Left forelimb (tissue), 1 donor: ENCODE measurements at regions not wholly inside any gene's neighbourhood (a gene's known extent, or its start where the extent isn't known, plus 50 kb on each side); places are given as distances from the start of the nearest gene placed in this dataset.

ENCODE experiments used
- DNase-seq: peaks from one replicate; pipeline ENCODE4 v3.0.0-alpha.2; 2018; ENCODE audit warnings: low spot score

DNA sequence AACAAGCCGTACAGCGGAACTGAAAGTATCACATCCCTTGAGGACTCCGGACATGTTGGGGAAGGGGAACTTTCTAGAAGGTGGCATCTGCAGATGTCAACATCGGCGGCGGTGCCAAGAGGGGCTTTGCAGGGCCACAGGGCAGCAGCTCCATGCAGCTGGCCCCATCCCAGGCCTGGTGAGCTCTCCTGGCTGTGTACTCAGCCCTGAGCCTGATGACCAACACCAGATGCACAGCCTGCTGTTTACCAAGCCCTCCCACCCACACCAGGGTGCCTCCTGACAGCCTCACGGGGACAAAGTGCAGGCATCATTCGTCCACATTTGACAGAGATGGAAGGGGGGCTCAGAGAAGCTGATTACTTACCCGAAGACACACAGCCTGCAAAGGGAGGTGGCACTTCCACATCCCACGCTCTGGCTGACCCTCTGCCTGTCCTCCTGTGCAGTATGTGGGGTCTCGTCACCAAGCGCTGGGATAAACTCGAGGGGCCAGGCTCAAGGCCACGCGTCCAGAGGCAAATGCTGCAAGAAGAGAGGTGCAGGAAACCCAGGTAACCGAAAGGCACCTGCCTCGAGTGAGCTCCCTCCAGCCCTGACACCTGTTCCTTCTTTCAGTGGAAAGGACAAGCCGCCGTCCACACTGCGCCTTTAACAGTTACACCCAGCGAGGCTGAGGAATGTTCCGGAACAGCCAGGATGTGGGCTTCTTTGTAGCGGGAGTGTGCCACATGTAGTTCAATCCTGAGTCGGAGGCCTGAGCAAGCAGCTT, 69.0 kb upstream of the ASAP2 start:
- no peak for DNase-seq

DNA sequence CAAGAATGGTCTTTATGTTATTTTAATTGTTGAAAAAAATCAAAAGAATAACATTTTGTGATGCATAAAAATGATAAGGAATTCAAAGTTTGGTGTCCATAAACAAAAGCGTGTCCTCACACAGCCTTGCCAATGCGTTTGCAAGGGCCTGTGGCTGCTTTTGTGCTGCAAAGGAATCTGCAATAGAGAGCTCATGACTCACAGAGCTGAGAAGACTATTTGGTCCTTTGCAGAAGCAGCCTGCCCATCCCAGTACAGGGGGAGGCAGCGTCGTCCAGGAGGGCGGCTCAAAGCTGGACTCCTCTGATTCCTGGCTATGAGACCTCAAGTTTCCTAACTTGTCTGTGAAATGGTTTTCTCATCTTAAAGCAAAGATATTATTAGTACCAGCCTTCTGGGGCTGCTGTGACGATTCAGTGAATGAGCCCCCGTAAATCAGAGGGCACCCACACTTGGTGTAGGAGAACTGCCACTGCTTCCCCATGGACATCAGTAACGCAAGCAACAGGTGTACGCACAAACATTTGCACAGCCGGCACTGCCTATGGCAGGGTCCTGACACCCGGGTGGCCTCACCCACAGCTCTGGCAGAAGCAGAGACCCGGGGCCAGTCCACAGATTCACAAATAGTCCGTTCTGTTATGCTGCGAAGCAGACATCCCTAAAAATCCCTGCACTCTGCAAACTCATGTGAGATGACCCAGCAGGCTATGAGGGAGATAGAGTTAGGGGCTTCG, 70.6 kb upstream of the ASAP2 start:
- DNase-seq, result no peak

DNA sequence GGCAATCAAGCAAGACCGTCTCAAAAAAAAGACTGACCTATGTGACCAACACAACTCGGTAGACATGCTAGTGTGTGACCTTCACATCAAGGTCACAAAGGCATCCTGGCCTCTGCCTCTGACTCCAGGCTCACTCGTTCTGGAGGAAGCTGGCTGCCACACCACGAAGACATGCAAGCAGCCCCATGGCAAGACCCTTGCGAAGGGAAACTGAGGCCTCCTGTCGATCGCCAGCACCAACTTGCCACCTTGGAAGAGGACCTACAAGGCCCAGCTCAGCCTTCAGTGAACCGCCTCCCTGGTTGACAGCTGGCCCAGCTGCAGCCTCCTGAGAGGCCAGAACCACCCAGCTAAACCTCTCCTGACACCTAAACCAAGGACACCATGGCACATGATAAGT, 79.3 kb upstream of the ASAP2 start:
- DNase-seq, result no peak

DNA sequence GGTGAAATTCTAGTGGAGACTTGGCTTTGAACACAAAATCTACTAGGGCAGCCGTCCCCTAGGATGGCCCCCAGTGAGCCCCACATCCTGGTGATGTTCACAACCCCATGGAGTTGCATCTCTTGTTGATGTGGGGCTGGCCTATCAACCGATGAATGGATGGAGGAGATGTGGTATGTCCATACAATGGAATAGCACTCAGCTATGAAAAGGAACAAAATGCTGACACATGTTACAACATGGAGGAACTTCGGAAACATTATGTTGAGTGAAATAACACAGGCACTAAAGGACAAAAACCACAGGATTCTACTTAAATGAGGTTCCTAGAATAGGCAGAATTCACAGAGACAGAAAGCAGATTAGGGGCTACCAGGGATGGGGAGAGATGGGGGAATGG, 80.1 kb upstream of the ASAP2 start:
- DNase-seq, result no peak

DNA sequence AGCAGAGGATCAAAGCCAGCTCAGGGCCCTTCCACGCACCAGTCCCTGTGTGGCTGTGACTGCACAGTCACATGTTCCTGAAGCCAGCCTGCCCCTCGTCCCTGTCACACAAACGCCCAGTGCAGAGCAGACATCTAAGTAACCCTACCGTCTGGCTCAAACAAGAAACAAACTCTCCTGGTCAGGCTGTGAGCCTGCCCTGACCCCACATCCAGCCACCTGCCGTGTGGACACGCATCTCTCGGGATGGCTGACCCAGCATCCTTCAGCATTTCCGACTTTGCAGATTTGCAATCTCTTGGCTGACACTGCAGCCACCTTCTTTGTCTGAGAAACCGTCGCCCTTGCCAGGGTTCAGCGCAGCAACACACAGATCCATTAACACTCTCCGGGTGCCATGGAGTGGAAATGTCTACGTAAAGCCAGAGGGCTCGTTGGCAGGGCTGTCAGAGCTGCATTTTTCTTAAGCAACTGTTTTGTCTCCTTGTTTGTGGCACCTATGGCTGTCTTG, 82.3 kb upstream of the ASAP2 start:
- no peak for DNase-seq

DNA sequence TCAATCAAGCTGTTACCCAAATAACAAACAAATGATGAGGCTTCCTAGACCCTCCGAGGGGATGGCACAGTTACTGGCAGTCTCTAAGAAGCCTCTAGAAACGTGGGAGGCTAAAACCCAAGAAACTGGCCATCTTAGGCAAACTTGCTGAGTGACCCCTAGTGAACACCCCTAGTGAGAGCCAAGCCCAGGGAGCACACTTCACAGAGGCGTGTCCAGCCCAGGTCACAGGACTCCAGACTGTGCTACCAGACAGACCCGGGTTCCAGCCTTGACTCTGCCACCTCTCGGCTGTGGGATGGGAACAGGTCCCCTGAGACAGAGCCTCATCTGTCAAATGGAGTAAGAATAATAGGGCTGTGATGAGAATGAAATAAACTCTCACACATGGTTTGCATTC, 83.5 kb upstream of the ASAP2 start:
- DNase-seq, result no peak

DNA sequence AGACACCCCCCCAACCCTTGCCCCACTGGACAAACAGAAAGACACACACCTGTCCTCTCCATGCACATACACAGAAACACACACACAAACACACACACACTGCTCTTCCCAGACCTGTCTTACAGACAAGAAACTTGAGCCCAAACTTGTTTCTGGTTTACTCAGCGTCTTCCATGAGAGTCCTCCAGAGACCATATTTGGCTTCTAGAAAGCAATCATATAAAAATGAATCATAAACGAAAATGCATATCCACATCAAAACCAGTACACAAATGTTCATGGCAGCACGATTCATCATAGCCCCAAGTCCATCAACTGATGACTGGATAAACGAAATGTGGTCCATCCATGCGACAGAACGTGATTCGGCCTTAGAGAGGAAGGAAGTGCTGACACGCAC, 84.2 kb upstream of the ASAP2 start:
- DNase-seq, result no peak

DNA sequence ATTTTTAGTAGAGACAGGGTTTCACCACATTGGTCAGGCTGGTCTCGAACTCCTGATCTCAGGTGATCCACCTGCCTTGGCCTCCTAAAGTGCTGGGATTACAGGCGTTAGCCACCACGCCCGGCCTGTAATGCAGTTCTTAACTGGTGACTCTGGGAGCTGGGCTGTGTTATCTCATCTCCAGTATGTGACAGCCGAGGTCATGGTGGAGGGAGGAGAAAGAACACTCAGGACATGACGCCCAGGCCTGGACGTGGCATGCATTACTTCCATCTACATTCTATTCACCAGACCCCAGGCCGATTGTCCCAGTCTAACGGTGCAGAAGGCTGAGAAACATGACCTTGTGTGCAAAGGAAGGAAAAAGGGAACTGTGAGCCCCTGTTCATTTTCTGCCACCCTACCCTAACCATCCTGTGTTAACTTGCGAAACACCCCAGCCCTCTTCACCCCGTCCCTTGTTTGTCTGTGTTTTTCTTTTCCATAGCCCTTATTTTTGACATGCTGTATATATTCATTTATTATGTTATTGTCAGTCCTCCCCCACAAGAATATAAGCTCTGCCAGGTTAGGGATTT, 88.1 kb upstream of the ASAP2 start:
- DNase-seq, result no peak

DNA sequence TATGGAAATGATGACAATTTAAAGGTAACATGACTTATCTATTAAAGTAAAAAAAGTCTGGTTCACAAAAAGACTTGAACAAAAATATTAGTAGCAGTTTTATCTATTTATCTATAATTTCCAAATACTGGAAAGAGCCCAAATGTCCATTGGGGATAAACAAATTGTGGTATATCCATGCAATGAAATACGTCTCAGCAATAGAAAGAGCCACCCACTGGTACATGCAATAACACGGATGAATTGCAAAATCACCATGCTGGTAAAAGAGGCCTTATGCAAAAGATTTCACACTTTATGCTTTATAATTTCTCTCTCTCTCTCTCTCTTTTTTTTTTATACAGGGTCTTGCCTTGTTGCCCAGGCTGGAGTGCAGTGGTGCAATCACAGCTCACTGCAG, 91.4 kb upstream of the ASAP2 start:
- DNase-seq, result no peak

DNA sequence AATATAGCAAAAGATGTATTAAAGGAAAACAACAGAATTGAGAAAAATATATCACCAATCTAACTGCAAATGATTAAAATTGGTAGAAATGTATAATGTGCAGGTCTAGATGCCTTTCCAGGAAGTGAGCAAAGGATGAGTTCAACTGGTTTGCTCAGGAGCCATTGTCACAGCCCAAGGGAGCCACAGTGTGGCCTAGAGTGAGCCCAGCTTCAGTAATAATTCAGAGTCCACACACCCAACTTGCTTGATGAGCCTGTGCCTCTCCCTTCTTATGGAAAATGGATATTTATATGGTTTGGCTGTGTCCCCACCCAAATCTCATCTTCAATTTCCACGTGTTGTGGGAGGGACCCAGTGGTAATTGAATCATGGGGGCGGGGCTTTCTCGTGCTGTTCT, 92.2 kb upstream of the ASAP2 start:
- no peak for DNase-seq

DNA sequence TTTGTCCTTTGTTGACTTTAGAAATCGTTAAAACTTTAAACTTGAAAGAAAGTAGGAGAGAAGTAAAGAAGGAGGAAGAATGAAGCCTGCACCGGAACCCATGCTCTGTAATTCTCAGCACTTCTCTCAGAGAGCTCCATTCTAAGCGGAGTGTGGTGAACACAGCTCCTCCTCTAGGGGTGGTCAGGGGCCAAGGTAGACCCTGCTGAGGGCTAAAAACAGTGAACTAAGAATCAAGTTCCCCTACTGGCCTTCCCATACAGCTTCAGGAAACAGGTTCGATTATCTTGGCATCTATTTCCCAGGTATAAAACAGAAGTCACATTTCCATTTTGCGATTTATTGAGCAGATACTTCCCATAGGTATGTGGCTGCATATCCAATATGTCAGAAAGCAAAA, 92.7 kb upstream of the ASAP2 start:
- no peak for DNase-seq

DNA sequence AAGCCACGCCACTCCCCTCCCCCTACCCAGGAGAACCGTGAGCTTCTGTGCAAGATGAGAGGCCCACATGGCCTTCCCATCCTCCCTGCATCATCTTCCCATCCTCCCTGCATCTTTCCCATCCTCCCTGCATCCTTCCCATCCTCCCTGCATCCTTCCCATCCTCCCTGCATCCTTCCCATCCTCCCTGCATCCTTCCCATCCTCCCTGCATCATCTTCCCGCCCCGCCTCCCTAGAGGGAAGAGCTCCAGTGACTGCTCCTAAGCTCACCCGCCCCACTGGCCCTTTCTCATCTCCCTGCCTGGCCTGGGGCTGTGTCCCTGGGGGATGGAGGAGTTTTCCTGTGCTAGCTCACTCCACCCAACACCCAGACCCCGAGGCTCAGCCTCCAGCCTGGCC, 93.3 kb upstream of the ASAP2 start:
- no peak for DNase-seq

DNA sequence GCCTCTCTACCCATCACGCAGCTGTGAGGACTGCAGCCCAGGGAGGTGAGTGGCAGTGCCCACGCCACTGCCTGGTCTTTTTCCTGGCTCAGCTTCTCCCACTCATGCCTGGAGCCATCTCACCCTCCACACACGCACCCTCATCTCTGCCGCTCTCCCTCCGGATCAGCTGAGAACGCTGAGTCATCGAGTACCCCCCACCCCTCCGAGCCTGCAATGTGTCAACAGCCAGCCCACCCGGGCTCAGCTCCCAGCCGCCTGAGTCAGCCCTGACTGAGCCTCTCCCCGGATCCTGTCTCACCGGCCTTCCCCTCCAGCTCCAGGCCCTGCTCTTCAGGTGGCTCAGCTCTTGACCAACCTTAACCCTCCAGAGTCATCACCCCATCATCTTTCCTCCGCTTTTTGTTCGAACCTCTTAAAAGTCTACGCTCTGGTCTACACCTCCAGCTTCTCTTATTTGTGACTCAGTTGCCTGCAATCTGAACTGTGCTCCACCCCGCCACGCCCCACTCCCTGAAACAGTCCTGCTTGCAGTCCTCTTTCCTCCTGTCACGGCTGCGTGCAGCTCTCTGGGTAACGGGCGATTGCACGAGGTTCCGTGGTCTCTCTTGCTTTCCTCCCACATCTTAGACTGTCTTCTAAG, 94.4 kb upstream of the ASAP2 start:
- DNase-seq, result no peak

DNA sequence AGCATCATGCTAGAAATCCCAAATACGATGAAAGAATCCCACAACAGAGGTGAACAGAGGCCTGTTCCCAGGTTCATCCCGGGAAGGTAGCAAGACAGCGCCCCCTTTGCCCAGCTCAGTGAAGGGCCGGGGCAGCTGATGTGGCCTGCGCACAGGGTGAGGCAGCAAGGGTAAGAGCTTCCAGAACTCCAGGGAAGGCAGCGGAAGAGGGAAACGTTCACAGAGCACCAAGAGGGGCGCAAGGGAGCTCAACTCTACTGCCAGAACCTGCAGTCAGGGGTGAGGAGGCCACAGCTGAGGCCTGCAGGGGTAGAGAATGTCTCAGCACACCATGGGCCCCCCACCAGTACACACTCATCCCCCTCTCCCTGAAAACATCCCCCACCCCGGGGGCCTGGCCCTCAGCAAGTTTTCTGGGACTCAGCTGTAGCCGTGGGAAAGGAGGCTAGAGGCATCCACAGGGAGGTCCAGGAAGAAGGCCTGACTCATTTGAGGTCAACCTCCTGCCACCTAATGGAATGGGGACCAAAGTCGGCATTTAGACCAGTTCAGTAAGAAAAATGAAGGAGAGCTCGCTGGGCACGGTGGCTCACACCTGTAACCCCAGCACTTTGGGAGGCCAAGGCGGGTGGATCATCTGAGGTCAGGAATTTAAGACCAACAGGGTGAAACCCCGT, 95.6 kb upstream of the ASAP2 start:
- DNase-seq, result no peak

DNA sequence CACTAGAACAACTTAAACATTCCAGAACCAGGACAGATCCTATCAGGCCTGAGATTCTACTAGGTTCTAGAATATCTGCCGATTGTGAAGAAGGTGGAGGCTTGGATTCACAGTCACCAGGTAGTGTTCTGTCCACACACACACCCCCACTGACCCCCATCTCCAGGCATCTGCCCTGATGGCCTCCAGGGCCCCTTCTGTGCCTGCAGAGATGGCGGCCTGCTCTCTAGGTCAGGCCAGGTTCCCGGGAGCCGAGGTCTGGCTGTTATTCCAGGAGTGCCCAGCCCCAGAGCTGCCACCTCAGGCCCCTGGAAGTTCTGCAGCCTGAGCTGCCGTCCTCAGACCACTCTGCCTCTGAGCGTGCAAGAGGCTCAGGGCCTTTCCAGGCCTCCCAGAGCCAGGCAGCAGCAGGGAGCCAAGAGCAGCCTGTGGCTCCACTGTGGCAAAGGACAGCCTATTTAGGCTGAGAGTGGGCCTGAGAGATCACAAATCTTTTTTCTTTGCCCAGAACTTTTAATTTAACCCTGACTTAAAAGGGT, 96.2 kb upstream of the ASAP2 start:
- no peak for DNase-seq

DNA sequence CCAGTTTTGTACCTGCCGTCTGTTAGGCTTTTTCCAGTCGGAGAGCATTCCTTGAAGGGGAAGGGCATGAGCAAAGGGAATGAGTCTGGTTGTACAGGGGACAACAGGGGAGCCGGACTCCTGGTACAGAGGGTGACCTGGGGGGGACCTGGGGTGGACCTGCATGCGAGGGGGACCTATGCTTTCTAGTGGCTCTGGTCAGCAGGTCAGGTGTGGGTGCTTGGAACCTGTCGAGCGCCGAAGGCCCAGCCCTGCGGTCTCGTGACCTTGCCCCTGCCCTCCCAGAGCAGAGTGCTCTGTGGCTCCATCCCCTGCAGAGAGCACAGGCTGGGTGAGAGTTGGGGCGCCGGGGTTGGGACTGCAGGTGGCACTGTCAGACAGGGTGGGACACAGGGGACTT, 96.7 kb upstream of the ASAP2 start:
- no peak for DNase-seq

DNA sequence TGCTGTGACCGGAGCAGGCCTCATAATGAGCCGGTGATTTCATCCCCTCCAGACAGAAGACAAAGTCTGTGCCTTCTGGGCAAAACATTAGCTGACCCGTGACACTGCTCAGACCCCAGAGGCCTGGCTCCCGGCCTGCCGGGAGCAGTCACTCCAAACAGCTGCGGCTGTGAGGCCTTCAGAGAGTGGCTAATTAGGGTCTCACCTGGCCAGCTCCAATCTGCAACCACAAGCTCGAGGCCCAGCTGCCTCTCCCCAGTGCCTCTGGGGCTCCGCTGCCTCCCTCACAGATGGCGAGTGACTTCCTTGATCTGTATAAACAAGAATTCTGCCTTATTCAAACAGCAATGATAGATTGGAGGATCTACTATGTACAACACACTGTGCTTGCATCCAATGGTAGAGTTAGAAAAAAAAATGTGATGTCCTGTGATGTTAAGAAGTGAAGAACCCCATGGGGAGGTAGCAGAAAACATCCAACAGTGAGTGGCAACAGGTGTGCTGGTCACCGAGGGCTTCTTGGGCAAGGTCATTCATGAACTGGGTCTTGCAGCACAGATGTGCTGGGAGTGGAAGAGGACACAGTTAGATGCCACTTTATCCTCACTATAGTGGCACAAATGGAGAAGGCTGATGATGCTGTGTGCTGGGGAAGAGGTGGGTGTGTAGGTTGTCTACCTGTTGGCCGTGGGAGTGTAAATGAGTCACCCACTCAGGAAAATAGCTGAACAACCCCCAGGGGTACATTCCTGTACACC, 98.2 kb upstream of the ASAP2 start:
- no peak for DNase-seq

DNA sequence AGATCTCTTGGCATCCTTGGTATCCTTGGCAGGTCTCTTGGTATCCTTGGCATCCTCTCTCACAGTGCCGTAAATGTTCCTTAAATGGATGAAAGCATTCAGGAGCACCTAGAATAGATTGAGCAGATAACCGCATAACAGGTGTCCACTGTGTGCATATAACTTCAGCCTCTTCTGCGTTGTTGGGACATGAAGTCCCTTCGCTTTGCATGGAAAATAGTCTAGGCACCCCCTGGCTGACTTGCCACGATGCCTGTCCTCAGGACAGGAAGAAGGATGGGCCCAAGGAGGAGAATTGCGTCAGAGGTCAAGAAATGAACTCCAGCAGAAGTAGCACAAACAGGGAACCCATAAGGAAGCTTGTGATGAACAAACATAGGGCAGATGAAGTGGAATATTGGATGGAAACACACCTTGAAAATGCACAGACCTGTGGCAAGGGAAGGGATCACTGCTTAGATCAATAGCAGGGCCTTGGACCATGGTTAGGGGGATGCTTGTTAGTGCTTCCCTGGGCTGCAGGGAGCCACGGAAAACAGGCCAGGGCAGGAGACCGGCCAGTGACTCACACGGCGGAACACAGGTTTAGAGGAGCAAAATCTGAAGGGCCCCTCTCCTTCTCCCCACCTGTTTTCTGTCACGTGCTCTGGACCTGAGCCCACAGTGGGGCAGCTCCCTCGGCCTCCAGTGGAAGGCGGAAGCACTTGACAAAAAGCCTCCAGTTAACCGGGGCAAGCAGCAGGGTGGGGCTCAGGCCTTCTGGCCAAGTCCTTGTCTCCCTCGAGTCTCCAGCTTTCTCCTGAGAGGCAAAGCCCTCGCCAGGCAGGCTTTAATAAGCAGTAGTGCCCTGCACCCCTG, 99.2 kb upstream of the ASAP2 start:
- DNase-seq, result no peak

DNA sequence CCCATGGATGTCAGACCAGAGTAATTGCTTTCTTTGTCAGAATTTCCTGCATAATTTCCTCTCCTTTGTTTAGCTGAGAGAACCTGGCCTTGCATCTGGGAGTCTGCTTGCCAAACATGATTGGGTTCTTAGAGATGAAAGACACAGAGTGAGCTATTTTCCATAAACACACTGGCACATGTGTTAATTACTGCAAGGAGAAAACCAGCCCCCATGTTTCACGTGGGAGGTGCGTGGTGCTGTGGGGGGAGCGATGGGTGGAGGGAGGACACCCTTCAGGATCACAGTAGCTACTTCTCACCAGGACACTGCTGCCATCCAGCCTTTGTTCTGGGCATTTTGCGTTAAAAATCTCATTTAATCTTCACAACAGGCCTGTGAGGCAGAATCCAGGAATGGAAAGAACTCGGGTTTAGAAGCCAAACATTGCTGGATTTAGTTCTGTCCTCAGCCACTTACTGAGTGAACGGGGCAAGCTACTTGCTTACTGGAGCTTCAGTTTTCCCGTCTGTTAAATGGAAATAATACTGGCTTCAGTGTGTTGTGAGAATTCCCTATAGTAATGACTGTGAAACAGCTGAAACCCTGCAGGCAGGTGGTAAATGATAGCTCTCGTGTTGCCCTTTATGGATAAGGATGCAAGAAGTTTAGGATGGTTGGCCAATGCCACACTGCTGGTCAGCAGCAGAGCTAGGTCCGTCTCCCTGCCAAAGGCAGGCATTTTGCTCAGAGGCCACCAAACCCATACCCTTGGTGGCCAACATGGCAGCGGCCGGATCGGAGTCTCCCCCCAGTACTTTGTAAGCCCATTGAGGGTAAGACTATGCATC, 100.1 kb upstream of the ASAP2 start:
- no peak for DNase-seq
